HG03520 (cell line): ENCODE measurements at regions not wholly inside any gene's neighbourhood (a gene's known extent, or its start where the extent isn't known, plus 50 kb on each side); places are given as distances from the start of the nearest gene placed in this dataset.
"Not testable (repeated sequence)": the region's sequence is repeated elsewhere in the genome, so short reads cannot be mapped to it uniquely, and the experiment has no call there.

ENCODE experiments used
- ATAC-seq: cut with Tn5 transposase; IDR thresholded peaks from one replicate; pipeline ENCODE4 v1.9.1; 2021; ENCODE audit warnings: mild to moderate bottlenecking, moderate library complexity; ENCODE audit not compliant: unreplicated experiment

- no peak for ATAC-seq
Measured at GRCh38 chr6:28794175-28795002, 129.4 kb downstream of the TRIM27 start.

- not testable (repeated sequence) for ATAC-seq
Measured at GRCh38 chr6:28800647-28801046, 123.1 kb downstream of the TRIM27 start.

GRCh38 chr6:28802417-28803336 is 121.1 kb downstream of the TRIM27 start:
- ATAC-seq: no peak

- ATAC-seq: no peak
Measured at GRCh38 chr6:28803337-28803709, 120.5 kb downstream of the TRIM27 start.

- no peak for ATAC-seq
Measured at GRCh38 chr6:28807682-28808280, 116.0 kb downstream of the TRIM27 start.

- no peak for ATAC-seq
Measured at GRCh38 chr6:28808383-28808782, 115.4 kb downstream of the TRIM27 start.

GRCh38 chr6:28809947-28810658 is 113.7 kb downstream of the TRIM27 start:
- ATAC-seq: no peak

GRCh38 chr6:28810659-28811053 is 113.1 kb downstream of the TRIM27 start:
- ATAC-seq: no peak

GRCh38 chr6:28811873-28812272 is 111.9 kb downstream of the TRIM27 start:
- no peak for ATAC-seq

- no peak for ATAC-seq
Measured at GRCh38 chr6:28812778-28813569, 110.8 kb downstream of the TRIM27 start.

- ATAC-seq: no peak
Measured at GRCh38 chr6:28814032-28814976, 109.5 kb downstream of the TRIM27 start.

GRCh38 chr6:28816339-28816908 is 107.4 kb downstream of the TRIM27 start:
- no peak for ATAC-seq

- no peak for ATAC-seq
Measured at GRCh38 chr6:28816909-28817807, 106.6 kb downstream of the TRIM27 start.

GRCh38 chr6:28817808-28818145 is 106.0 kb downstream of the TRIM27 start:
- no peak for ATAC-seq

- no peak for ATAC-seq
Measured at GRCh38 chr6:28824793-28825731, 98.7 kb downstream of the TRIM27 start.

- no peak for ATAC-seq
Measured at GRCh38 chr6:28825732-28826293, 98.0 kb downstream of the TRIM27 start.
